NCI-H1694 treated with DMSO at 0.1 percent for 48 hours (cell line): ENCODE measurements at regions not wholly inside any gene's neighbourhood (a gene's known extent, or its start where the extent isn't known, plus 50 kb on each side); places are given as distances from the start of the nearest gene placed in this dataset.

ENCODE experiments used
- DNase-seq: peaks from one replicate; lab custom pipeline; 2025; lab: John Stamatoyannopoulos, UW

DNA sequence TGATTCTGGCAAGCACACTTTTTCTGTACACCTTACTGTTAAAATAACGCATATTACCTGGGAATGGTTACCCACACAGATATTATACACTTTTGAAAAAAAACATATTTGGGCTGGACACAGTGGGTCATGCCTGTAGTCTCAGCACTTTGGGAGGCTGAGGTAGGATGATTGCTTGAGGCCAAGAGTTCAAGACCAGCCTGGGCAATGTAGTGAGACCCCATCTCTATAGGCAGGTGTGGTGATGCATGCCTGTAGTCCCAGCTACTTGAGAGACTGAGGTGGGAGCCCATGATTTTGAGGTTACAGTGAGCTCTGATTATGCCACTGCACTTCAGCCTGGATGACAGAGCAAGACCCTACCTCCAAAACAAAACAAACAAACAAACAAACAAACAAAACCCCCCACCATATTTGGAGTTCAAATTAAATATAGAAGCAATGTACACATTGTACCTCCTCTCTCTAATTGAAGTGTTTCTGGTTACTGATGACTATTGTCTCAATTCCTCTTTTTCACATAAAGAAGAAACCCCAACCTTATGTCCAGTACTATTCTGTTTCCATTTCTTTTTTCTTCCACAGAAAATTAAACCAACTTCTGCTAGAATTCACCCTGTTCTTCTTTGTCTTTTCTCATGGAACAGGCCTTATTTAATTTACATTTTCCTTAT is 152.6 kb upstream of the UMPS start:
- DNase-seq, result no peak

DNA sequence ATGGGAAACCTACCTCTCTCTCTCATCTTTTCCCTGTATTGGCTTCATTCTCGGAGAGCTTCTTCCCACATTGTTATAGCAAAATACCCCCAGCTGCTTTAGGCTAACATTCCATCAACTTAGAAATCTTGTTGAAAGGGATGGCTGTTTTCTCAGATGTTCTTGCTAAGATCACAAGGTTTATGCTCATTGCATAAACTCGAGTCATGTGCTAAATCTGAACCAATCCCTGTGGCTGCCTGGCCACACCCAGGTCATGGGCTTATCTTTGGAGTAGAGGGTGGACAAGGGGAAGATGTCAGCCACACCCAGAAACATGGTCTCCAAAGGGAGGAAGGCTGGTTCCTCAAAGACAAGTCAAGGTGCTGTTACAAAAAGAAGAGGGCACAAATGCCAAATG is 150.6 kb upstream of the UMPS start:
- no peak for DNase-seq

DNA sequence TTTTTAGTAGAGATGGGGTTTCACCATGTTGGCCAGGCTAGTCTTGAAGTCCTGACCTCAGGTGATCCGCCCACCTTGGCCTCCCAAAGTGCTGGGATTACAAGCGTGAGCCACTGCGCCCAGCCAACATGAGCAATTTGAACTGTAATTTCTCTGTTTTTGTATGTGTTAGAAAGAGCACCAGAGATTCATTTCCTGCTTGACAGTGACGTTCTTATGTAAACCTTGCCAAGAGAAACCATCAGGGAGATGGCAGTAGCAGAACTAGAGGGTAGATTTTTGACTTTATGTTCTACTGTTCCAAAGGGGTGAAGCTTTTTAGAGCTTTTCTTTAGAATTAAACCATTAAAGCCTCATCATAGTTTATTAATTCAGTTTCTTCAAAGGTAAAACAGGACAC is 148.1 kb upstream of the UMPS start:
- no peak for DNase-seq

DNA sequence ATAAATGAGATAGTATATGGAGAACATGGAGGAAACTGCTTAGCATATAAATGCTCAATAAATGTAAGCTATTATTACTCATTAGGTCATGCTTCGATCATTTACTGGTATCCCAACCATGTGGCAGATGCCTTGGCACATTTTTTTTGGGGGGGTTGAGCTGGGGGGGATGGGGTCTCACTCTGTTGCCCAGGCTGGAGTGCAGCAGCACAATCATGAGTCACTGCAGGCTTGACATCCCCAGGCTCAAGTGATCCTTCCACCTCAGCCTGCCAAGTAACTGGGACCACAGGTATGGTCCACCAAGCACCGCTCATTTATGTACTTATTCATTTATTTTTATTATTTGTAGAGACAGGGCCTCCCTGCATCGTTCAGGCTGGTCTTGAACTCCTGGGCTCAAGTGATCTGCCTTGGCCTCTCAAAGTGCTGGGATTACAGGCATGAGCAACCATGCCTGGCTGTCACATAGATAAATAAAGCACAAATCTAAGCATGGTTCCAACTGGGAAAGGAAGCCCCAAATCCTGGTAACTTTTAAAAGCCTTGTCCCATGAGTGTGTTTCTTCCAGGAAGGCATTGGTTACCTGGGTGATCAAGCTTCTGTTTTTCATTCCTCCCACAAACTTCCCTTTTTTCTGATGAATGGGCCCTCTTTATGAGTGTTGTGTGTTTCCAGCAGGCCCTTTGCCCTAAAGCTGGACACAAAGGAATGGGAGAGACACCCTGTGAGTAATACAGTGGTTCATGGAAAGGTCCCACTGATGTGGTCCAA is 147.4 kb upstream of the UMPS start:
- no peak for DNase-seq

DNA sequence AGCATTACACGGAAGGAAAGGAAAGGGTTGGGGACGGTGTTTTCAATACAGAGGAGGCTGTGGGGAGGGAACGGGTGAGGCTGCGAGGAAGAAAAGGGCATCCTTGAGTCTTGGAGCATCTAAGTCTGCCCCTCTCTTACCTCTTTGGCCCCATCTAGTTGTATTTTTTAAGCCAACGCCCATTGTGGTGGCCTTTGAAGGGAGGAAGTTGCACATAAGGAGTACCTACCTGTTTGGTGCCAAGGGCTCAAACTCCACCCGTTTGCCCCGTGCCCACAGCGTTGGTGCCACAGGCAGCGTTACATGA is 146.1 kb upstream of the UMPS start:
- no peak for DNase-seq

DNA sequence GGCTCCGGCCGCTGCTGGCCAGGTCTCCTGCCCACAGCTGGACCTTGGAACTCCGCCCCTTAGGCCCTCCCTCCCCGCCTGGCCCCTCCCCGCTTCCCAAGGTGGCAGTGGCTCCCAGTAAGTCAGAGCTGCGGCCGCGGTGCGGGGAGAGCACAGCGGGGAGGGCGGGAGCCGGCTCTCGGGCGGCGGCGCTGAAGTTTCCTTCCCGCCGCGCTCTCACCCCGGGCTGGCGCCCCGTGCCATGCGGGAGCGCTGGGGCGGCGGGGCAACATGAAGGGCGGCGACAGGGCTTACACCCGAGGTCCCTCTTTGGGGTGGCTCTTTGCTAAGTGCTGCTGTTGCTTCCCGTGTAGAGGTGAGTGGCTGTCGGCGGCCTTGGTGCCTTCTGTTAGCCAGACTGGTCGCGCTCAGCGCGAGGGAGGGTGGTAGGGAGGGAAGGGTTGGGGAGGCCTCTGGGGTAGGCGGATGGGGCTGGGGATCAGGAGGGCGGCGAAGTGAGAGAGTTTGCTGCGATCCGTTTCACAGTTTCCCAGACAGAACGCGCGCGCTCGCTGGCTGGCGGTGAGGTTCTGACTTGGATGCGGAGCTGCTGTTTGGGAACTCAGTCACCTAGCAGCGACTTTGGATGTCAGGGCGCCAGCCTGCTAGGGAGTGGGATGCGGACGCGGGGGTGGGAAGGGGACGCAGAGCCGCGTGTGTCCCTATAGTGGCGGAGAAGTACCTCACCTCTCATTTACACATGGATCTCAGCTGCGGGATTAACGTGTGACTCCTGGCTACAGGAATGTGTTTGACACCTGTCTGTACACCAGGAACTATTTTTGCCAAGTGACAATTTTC is 145.5 kb upstream of the UMPS start:
- DNase-seq, result no peak

DNA sequence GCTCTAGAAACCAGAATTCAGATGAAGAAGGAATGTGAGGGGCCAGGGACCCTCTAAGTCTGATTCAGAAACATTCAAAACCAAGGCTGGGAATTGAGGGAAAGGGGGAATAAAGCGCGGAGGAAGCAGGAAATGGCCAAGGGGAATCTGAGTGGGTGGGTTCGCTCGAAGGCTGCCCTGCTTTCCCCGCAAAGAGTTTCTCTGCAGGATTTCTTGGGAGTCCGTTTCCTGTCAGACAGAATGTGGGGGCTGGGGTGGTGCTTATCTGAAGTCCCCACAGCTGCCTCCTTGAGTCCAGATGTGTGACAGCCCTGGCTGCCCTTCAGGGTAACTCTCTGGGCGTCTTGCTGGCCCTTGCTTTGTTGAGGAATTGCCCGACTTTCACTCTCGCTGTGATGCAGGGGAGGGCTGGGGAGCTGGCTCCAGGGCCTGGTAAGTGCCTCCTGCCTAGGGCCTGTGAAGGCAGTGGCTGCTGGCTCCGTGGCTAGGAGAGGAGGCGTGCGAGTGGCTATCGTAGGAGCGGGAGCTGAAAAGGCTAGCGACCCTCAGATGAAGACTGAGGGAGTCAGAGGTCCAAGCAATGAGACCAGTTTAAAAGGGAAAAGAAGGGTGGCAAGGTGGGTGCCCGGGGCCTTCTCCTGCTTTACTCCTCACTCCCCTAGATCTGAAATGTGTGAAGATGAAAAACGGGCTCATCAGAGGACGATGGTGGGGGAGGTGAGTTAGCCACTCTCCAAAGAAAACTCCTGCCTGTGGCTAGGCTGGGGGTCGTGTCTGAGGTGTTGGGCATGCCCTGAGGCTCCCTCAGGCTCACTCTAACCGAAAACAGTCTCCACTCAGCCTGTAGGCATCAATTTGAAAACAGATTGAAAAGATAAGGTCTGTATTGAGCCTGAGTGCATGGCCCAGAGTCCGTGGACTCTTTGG is 143.9 kb upstream of the UMPS start:
- DNase-seq, result no peak

DNA sequence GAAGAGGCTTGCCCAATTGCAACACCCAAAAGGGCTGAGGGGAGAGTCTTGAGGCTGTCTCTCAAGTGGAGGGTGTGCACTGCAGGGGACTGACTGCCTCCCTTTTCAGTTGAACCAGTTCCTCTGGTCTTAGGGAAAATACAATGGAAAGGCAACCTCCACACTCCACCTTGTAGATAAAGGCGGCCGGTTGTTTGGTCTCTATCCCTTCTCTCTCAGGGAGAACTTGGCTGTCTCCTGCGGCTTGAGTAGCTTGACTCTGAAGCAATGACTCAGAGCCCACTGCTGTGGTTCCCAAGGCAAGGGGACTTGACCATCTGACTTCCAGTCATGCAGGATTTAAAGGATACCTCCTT is 143.2 kb upstream of the UMPS start:
- DNase-seq, result no peak

DNA sequence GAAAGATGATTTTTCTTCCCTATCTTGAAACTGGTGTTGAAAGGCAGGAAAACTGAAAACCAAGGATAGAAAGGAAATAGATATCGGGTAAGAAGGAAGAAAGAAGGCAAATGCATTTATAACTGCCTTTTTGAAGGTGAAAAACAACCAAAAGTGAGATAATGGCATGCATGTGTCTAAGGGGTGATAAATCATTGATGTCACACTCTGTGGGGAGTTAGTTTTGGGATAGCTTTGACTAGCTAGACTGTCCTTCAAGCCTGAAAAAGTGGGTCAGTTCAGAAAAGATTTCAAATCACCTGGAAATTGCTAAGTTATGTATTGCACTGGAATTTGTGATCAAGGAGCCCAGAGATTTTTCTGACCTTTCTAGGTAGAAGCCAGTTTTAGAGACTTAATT is 142.2 kb upstream of the UMPS start:
- DNase-seq, result no peak

DNA sequence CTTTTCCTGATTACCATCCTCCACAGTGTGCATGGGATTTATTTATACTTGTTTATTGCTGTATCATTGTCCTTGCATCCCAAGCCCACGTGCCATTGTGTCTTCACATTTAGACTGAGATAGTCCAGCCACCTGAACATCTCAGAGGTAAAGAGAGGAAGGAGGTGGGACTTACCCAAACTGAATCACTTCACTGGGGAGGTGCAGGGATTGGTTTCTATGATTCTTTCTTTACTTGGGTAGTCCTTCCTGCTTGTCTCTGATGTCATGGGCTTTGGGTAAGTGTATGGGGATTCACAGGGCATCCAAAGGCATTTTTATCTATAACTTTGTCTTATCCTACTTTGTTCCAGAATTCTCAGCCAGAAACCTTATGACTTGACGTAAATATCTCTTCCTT is 141.5 kb upstream of the UMPS start:
- no peak for DNase-seq

DNA sequence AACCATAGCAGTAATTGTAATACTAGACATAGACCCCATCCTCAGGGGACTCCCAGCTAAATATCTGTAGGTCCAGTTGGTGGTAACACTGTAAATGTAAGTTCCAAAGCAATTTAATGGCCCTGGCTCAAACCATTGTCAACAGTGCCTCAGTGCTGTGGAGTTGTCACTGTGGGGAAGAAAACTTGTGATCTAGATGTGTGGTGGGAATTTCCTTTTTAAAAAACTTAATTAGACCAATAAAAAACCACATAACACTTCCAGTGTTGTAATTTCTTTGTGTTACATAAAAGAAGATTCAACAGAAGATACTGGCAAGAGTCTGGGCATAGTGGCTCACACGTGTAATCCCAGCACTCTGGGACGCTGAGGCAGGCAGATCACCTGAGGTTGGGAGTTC is 138.6 kb upstream of the UMPS start:
- DNase-seq, result no peak

DNA sequence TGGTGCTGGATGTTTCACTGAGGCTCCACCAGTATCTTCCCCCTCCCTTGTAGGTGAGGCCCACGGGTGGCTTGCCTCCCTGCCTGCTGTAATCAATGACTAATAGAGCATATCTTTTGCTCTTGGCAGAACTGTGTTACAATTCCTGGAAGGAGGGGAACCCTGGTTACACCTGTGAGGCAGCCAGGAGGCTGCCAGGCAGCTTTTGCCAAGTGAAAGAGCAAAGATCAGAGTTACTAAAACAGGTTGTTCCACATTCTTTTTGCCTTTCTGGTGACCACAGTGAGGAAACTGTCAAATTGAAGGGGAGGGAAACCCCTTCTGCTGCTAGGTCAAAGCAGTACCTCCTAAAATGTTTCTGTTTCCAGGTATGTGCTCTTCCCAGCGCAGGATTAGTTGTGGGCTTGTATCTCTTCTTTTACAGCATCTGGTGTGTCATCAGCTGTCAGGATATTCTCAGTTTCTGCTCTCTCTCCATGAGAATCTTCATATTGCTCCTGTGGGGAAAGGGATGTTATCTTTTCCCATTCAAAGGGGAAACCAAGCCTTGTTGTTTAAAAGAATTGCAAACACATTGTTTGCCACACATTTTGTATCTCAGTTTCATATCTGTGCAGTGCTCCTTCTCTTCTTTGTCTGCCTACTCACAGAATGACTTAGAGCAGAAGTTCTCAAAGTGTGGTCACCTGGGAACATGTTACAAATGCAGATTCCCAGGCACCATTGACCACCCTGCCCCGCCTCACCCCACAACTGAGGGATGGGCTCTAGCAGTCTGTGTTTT is 137.4 kb upstream of the UMPS start:
- no peak for DNase-seq

DNA sequence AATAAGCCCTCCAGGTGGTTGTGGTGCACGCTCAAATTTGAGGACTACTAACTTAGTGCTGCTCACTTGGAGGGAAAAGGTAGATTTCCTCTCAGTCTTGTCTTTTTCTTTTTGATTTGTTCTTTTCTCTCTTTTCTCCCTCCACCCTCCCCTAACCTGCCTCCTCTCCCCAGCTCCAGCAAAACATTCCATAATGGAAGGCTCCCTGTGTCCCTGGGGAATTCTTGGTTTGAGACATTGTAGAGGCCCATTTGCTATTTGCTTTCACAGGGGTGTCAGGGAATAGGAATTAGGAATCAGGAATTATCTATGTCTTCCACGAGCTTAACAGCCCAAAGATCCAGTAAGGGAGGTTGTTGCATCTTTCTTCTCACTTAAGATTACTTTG is 136.8 kb upstream of the UMPS start:
- no peak for DNase-seq

DNA sequence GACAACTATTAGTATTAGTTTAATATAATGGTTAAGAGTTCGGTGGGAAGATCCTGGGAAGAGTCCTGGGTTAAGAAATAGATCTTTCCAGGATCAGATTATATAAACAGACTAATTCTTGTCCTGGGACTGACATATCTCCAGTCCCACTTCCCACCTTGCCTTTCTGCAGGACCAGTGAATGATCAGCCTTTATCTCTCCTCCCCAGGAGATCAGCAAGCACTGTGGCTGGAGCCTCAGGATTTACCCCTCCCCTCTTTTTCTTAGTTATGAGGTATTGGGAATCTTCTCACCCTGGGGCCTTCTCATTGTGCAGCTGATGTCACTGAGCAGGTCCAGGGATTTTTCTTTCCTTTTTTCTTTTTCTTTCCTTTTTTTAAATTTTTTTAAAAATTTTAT is 135.7 kb upstream of the UMPS start:
- DNase-seq, result no peak

DNA sequence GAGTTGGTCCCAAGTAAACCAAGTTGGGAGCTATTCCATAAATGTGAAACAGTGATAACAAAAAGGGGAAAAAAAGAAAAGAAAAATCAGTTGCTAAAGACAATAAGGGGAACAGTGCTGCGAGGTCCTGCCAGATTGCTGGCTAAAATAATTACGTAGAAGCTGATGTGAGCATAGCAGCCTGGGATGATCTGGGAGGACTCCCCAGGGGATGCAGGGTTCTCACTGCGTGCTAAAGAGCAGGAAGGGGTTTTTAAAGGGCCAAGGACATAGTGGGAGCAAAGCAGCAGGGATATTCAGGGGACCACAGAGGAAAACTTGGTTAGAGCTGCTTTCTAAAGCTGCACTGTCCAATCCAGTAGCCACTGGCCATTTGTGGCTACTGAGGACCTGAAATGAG is 133.0 kb upstream of the UMPS start:
- DNase-seq, result no peak

DNA sequence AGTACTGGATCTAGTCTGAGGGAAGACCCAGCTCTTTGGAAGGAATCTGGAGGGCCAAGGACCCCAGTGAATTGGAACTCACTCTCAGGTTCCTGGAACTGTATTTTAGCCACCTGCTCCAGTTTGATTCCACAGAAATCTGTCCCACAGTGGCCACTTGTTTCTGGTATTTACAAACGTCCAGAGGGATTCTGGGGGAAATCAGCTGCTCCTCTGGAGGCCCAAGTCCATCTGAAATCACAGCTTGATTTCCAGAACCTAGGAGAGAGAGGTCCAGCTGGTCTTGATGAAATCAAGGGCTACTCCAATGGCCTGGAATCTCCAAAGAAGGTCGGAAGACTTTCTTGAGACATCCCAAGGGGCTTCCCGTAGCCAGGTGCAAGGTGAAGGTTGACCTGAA is 132.3 kb upstream of the UMPS start:
- no peak for DNase-seq

DNA sequence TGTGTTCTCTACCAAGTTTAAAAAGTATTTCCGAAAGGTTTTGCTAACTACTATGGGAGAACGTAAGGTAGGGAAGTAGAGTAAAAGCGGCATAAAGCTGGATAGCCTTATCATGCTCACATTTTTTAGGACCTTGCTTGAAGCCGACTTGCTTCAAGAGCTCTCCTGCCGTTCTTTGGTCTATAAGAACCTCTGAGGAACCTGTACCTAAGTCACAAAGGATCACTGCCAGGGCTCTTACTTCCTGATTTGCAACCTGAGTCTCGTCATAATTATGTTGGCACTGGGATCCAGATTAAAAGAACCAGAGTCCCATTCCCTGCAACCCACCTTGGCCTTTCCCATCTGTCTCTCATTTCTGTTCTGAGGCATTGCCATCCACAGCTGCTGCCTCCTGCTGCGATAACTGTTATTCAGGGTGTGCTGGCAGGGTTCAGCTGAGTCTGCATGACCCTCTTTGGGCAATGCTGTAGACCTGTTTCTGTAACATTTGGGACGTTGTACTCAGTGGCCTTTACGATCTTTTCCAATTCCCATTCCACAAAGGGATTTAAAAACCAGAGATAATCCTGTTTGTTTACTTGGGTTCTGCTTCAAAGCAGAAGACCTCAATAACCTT is 131.0 kb upstream of the UMPS start:
- peak; percentile 77 for DNase-seq

DNA sequence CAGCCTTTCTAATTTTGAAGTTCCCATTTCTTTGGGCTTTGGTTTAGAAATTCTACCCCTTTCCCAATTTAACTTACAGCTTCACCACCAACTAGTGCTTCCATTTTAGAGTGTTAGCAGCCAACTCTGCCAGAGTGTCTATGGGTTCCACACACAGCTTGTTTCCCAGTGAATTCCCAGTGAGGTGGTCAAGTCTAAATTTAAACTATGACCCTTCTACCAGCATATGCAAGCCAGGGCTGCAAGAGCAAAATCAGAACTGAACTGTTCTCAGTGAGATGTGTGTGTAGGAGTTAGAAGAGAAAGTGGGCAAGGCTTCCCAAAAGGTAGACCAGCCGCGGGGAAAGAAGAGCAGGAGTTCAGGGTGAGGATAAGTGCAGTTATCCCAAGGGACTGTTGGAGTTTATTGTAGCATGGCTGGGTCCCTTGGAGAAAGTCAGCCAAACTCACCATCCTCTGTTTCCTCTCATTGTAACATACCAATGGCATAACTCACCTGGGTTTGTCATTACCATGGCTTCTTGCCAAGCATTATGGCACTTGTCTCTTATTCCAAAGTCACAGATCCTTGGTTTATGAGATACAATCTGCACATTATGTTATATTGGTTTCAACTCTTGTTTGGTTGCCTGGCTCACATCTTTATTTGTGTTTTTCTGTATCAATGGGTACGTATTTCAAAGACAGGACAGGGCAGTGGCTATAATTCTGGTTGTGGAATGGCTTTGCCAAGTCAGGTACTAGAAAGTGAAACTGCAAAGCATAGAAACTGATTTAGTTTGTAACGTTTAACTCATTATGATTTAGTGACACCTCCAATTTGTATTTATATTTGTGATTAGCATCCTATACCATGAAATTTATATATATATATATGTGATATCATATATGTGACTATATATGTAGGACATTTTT is 130.2 kb upstream of the UMPS start:
- DNase-seq, result no peak

DNA sequence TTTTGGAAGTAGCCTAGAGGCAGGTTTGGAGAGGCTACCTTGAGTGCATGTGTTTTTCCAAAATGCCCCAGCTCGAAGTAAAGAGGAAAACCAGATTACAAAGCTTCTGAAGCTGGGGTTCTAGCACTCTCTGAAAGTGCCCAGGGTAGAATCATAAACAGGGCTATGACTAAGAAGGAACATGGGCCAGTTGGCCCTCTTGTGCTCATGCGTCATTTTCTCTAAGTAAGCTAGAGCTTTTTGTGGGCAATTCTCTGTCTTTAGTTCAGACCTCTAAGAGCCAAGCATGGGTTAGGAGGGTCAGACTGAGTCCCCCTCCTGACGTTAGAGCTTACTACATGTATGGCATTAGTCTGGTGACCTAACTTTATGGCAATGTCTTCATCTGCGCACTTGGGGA is 129.5 kb upstream of the UMPS start:
- no peak for DNase-seq

DNA sequence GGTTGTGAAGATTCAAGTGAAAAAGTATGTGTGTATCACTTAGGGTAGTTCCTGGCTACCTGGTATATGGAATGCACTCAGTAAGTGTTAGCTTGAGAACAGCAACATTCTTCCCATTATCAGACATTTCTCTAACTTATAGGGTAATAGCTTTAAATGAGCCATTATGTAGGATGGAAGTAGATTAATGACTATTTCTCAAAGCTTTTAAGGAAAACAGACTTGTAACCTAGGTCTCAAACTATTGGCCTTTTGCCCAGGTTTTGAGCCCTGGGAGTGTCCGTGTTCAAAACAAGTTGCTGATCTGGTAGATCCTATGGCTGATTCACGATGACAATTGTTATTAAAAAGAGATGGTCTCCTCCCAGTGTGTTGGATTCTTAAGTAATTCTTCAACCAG is 129.1 kb upstream of the UMPS start:
- DNase-seq, result no peak
